GM13977 (cell line): ENCODE measurements at regions not wholly inside any gene's neighbourhood (a gene's known extent, or its start where the extent isn't known, plus 50 kb on each side); places are given as distances from the start of the nearest gene placed in this dataset.

Source experiments
- DNase-seq: peaks from one replicate; pipeline ENCODE4 v3.0.0; 2012; ENCODE audit warnings: low spot score
- in situ Hi-C: fragments of 300-500 bp; cut with MboI; formaldehyde crosslinking; loops from one replicate; pipeline ENCODE4 v1.12.0; 2022; ENCODE audit warnings: low sequenced_read_pairs, low pct_unique_long_range_greater_than_20kb, mixed read lengths, inconsistent platforms; ENCODE audit not compliant: unreplicated experiment
- TF ChIP-seq, protein P1 (sequence below): IDR thresholded peaks from 2 replicates; pipeline ENCODE4 v1.5.1; 2012; ENCODE audit warnings: mild to moderate bottlenecking, control low read depth; ENCODE audit not compliant: insufficient read depth; ENCODE audit errors: extremely low read depth, missing control alignments

DNA sequence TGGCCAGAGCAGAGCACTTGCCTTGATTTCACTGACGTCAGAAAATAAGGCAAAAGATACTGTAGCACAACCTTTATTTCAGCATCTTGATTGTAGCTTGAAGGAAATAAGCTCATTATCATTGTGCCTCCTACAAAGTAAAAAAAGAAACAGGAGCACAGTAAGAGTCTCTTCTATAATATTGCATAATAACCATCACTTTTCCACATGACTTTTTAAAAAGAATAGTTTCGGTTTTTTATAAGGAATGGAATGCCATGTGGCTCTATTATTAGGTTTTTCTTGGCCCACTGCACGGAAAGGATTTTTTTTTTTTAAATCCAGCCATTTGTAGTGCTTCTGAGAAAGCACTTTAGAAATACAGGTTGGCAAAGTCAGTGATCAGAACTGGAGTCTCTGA lies 655.3 kb downstream of the LRRC70 start:
- DNase-seq, result no peak
- in situ Hi-C loops, result no loop called here
- TF ChIP-seq, protein P1, sequence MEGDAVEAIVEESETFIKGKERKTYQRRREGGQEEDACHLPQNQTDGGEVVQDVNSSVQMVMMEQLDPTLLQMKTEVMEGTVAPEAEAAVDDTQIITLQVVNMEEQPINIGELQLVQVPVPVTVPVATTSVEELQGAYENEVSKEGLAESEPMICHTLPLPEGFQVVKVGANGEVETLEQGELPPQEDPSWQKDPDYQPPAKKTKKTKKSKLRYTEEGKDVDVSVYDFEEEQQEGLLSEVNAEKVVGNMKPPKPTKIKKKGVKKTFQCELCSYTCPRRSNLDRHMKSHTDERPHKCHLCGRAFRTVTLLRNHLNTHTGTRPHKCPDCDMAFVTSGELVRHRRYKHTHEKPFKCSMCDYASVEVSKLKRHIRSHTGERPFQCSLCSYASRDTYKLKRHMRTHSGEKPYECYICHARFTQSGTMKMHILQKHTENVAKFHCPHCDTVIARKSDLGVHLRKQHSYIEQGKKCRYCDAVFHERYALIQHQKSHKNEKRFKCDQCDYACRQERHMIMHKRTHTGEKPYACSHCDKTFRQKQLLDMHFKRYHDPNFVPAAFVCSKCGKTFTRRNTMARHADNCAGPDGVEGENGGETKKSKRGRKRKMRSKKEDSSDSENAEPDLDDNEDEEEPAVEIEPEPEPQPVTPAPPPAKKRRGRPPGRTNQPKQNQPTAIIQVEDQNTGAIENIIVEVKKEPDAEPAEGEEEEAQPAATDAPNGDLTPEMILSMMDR, result no peak

DNA sequence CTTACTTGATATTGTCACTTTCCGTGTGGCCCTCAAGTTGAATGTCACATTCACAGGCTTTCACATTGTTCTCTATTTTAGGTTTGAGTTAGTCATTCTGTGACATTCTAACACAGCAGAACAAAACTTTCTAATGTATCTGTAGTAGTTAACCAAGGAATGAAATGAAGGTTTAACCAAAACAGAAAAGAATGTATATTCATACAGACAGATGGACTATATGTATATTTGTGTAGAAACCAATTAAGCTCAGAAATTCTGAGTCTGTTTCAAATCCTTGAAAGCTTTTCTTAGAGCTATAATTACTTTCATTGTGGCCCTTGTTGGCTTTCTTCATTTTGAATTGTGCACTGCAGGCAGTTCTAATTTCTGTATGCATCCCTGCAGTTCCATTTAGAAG lies 654.7 kb downstream of the LRRC70 start:
- TF ChIP-seq, protein P1, result no peak
- DNase-seq, result no peak
- in situ Hi-C loops, result no loop called here

DNA sequence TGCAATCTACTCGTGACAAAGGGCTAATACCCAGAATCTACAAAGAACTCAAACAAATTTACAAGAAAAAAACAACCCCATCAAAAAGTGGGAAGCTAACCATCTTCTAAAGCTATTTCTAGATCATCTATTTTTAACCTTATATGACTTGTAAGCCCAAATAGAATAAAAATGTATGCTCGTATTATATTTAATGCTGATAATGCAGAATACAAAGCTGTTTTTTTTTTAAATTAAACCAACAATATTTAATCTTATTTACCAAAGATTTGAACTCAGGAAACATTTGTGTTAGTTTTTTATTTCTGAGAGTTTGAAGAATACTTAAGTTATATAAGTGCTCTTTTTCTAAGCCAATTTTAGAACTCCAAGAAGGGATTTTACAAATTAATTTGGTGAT lies 652.1 kb downstream of the LRRC70 start:
- TF ChIP-seq, protein P1, result no peak
- DNase-seq, result no peak
- in situ Hi-C loops, result no loop called here

DNA sequence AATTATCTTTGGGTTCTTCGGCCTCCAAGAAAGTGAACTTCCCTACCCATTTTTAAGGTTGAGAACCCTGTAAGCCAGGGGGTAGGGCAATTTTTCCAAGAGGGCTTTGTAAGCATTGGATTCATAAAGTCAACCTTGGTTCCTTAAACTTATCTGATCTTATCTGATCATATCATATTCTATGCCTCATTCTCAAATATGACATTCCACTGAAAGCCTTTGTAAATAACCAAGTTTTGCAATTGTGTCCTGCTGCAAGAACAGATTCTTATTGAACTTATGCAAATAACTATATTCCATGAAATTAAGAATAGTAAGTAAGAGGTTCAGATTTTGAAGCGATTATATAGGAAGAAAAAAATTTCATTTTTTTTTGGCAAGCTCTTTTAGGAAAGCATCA lies 649.5 kb downstream of the LRRC70 start:
- in situ Hi-C loops, result no loop called here
- TF ChIP-seq, protein P1, result no peak
- no peak for DNase-seq

DNA sequence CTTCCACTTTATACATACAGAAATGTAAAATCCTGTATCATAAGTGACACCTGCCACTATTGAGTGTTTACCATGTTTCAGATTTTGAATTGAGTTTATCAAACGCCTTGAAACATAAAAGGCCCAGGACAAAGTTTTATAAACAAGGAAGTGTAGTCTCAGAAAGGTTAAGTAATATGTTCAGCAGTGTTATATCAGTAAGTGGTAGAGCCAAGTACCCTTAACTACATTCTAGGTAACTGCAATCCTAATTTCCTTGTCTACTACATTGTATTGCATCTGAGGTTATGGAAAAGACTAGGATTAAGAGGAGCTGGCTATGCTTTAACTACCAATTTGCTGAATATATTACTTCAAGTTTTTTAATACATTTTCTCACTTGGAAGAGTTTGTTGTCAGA lies 641.6 kb downstream of the LRRC70 start:
- in situ Hi-C loops, result no loop called here
- DNase-seq, result no peak
- TF ChIP-seq, protein P1, result no peak

DNA sequence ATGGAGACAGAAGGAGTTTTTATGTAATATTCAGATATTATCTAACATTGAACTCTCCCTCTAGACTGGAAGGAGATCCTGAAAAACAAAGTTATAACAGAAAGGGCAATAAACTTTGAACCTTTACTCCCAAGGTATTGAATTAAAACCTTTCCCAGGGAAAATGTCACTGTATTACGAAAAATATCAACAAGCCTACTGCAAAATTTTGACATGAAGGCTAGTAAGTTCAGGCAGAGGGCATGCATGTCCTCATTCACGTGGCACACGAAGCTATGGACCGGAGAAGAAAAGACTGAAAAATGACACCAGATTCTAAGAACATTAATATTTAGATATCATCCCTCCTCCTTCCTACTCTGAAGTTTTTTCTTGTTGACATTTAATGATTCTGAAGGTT lies 638.8 kb downstream of the LRRC70 start:
- DNase-seq, result no peak
- in situ Hi-C loops, result no loop called here
- TF ChIP-seq, protein P1, result no peak

DNA sequence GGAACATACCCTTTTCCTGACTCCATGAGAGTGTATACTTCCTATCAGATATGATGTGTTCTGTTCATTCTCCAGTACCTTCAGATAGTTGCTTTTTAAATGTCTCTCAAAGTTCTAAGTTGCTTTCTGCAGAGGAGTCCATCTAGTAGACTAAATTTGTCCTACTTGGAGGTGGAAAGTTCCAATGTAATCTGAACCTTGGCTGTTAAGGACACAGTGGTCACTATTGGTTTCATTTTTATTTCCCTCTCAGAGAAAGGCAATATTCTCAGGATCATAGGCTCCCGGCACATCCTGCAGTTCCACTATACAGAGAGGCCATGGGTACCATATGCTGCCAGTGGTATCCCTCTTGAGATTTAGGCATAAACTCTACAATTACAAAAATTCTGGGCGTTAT lies 634.6 kb downstream of the LRRC70 start:
- in situ Hi-C loops, result no loop called here

More for the DNA sequence above, 634.6 kb downstream of the LRRC70 start:
- DNase-seq, result no peak
- TF ChIP-seq, protein P1, result no peak
